ENCODE measurements at regions not wholly inside any gene's neighbourhood (a gene's known extent, or its start where the extent isn't known, plus 50 kb on each side); places are given as distances from the start of the nearest gene placed in this dataset.

DNA sequence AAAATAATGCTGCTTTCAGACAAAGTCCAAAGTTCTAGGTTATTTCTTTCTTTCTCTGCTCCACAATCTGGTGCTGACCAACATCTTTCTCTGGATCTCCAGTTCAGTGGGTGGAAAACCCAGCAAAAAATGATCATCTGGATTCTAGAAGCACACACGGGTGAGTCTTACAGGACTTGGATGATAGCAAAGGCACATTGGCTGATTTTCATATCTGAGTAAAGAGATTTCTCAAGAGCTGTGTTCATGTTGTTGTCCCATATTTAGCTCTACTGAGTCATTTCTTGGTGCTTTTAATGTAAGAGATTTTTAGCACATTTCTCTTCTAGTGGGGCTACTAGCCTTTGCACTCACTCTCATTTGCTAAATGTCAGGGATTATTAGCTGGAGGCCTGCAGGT lies 336.7 kb downstream of the GALC start:
- TF ChIP-seq, protein P1, sequence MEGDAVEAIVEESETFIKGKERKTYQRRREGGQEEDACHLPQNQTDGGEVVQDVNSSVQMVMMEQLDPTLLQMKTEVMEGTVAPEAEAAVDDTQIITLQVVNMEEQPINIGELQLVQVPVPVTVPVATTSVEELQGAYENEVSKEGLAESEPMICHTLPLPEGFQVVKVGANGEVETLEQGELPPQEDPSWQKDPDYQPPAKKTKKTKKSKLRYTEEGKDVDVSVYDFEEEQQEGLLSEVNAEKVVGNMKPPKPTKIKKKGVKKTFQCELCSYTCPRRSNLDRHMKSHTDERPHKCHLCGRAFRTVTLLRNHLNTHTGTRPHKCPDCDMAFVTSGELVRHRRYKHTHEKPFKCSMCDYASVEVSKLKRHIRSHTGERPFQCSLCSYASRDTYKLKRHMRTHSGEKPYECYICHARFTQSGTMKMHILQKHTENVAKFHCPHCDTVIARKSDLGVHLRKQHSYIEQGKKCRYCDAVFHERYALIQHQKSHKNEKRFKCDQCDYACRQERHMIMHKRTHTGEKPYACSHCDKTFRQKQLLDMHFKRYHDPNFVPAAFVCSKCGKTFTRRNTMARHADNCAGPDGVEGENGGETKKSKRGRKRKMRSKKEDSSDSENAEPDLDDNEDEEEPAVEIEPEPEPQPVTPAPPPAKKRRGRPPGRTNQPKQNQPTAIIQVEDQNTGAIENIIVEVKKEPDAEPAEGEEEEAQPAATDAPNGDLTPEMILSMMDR (conservative IDR thresholded peaks at IDR 0.05; ENCODE audit: low read depth, low read length) = no peak
- TF ChIP-seq EZH2 (IDR thresholded peaks at IDR 0.05; ENCODE audit: borderline replicate concordance, low read depth, low read length, poor library complexity, severe bottlenecking) = no peak
- Histone ChIP-seq H3K9me3 (ENCODE audit: low read depth, low read length, poor library complexity, severe bottlenecking) (peaks cover 8% of the 10 kb centered on the region), H3K27ac (ENCODE audit: low read depth, low read length, poor library complexity, severe bottlenecking) (no peak overlapping the region), H3K27me3 (replicated peaks; ENCODE audit: insufficient read depth, low read depth, low read length, poor library complexity) (no peaks in the 10 kb centered on the region), H3K4me1 (ENCODE audit: insufficient read depth, low read length, poor library complexity, severe bottlenecking) (no peaks in the 10 kb centered on the region), H3K36me3 (ENCODE audit: insufficient read depth, low read length, poor library complexity, severe bottlenecking) (no peaks in the 10 kb centered on the region), H3K4me3 (ENCODE audit: low read depth, low read length, poor library complexity, severe bottlenecking) (no peak overlapping the region)
- intact Hi-C loops (cut with micrococcal nuclease; ENCODE audit: unreplicated experiment) = no loop called here
- DNase-seq (ENCODE audit: low spot score) = no peak
- CTCF ChIA-PET = no interaction called here
- POLR2A ChIA-PET (ENCODE audit: low non-redundant PET) = no interaction called here
- no TSS peak for BruUV-seq (replicated peaks)

DNA sequence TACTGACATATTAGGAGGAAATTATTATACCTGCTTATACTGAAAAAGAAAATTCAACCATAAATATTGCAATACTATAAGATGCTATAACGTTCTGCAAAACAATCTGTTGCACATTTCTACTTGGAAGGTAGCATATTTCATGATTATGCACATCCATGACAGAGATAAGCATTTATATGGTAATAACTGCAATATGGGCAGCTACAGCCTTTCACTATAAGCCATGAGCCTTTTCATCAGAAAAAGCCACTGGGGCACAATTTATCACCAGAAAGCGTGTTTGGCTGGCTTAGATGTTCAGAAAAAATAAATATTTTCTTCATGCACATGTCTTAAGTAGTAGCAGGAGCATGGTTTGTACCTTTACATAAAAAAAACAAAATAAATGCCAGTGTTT lies 340.7 kb downstream of the GALC start:
- H3K4me3 ChIP-seq (ENCODE audit: low read depth, low read length, poor library complexity, severe bottlenecking) = no peak overlapping the region
- CTCF ChIA-PET = no interaction called here
- BruUV-seq (replicated peaks) = no TSS peak
- H3K27ac ChIP-seq (ENCODE audit: low read depth, low read length, poor library complexity, severe bottlenecking) = no peak overlapping the region
- POLR2A ChIA-PET (ENCODE audit: low non-redundant PET) = no interaction called here
- H3K27me3 ChIP-seq (replicated peaks; ENCODE audit: insufficient read depth, low read depth, low read length, poor library complexity) = no peaks in the 10 kb centered on the region
- DNase-seq (ENCODE audit: low spot score) = no peak
- H3K9me3 ChIP-seq (ENCODE audit: low read depth, low read length, poor library complexity, severe bottlenecking) = peaks cover 23% of the 10 kb centered on the region
- H3K36me3 ChIP-seq (ENCODE audit: insufficient read depth, low read length, poor library complexity, severe bottlenecking) = no peaks in the 10 kb centered on the region
- no peaks in the 10 kb centered on the region for H3K4me1 ChIP-seq (ENCODE audit: insufficient read depth, low read length, poor library complexity, severe bottlenecking)
- intact Hi-C loops (cut with micrococcal nuclease; ENCODE audit: unreplicated experiment) = no loop called here
- TF ChIP-seq, protein P1 (conservative IDR thresholded peaks at IDR 0.05; ENCODE audit: low read depth, low read length) = no peak
- no peak for TF ChIP-seq EZH2 (IDR thresholded peaks at IDR 0.05; ENCODE audit: borderline replicate concordance, low read depth, low read length, poor library complexity, severe bottlenecking)

DNA sequence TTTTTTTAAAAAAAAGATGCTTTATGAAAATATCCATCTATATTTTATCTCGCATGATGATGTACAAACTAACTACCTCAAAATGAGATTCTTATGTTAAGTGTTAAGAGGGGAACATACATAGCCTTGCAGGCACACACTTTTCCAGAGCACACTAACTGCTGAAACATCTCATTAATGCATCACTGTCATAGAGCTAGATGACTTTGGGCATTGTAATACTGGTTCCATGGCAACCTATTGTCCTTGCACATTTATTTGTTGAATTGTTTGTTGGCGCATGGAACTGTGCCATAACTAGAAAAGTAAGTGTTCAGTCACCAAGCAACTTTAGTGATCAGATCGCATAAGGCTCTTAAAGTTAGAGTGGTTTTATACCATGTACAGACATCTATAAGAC lies 348.3 kb downstream of the GALC start:
- H3K9me3 ChIP-seq (ENCODE audit: low read depth, low read length, poor library complexity, severe bottlenecking) = peaks cover 7% of the 10 kb centered on the region
- no peaks in the 10 kb centered on the region for H3K36me3 ChIP-seq (ENCODE audit: insufficient read depth, low read length, poor library complexity, severe bottlenecking)
- no peak overlapping the region for H3K27ac ChIP-seq (ENCODE audit: low read depth, low read length, poor library complexity, severe bottlenecking)
- H3K27me3 ChIP-seq (replicated peaks; ENCODE audit: insufficient read depth, low read depth, low read length, poor library complexity) = no peaks in the 10 kb centered on the region
- no peaks in the 10 kb centered on the region for H3K4me1 ChIP-seq (ENCODE audit: insufficient read depth, low read length, poor library complexity, severe bottlenecking)
- H3K4me3 ChIP-seq (ENCODE audit: low read depth, low read length, poor library complexity, severe bottlenecking) = no peak overlapping the region
- POLR2A ChIA-PET (ENCODE audit: low non-redundant PET) = interaction anchor here (0.6 kb wide), 1 partner anchor 29 kb away, joined by 3 read pairs; no protein-coding TSS in a partner anchor
- TF ChIP-seq EZH2 (IDR thresholded peaks at IDR 0.05; ENCODE audit: borderline replicate concordance, low read depth, low read length, poor library complexity, severe bottlenecking) = no peak
- TF ChIP-seq, protein P1 (conservative IDR thresholded peaks at IDR 0.05; ENCODE audit: low read depth, low read length) = no peak
- no TSS peak for BruUV-seq (replicated peaks)
- DNase-seq (ENCODE audit: low spot score) = no peak
- intact Hi-C loops (cut with micrococcal nuclease; ENCODE audit: unreplicated experiment) = no loop called here
- CTCF ChIA-PET = no interaction called here
